ENCODE measurements at regions not wholly inside any gene's neighbourhood (a gene's known extent, or its start where the extent isn't known, plus 50 kb on each side); places are given as distances from the start of the nearest gene placed in this dataset.

- intact Hi-C loops (cut with DNase I; ENCODE audit: low total_unique reads): no loop called here
- Histone ChIP-seq H3K27me3 (no peaks in the 10 kb centered on the region), H3K4me1 (no peaks in the 10 kb centered on the region), H3K27ac (no peak overlapping the region), H3K36me3 (no peaks in the 10 kb centered on the region), H3K9me3 (no peaks in the 10 kb centered on the region), H3K4me3 (no peak overlapping the region)
- DNase-seq: no peak
- no peak for TF ChIP-seq POLR2A (IDR thresholded peaks at IDR 0.05)
- TF ChIP-seq, protein P1, sequence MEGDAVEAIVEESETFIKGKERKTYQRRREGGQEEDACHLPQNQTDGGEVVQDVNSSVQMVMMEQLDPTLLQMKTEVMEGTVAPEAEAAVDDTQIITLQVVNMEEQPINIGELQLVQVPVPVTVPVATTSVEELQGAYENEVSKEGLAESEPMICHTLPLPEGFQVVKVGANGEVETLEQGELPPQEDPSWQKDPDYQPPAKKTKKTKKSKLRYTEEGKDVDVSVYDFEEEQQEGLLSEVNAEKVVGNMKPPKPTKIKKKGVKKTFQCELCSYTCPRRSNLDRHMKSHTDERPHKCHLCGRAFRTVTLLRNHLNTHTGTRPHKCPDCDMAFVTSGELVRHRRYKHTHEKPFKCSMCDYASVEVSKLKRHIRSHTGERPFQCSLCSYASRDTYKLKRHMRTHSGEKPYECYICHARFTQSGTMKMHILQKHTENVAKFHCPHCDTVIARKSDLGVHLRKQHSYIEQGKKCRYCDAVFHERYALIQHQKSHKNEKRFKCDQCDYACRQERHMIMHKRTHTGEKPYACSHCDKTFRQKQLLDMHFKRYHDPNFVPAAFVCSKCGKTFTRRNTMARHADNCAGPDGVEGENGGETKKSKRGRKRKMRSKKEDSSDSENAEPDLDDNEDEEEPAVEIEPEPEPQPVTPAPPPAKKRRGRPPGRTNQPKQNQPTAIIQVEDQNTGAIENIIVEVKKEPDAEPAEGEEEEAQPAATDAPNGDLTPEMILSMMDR (IDR thresholded peaks at IDR 0.05): no peak
Observed at GRCh38 chr11:91966368-91966767, 258.2 kb upstream of the FAT3 start.

DNA sequence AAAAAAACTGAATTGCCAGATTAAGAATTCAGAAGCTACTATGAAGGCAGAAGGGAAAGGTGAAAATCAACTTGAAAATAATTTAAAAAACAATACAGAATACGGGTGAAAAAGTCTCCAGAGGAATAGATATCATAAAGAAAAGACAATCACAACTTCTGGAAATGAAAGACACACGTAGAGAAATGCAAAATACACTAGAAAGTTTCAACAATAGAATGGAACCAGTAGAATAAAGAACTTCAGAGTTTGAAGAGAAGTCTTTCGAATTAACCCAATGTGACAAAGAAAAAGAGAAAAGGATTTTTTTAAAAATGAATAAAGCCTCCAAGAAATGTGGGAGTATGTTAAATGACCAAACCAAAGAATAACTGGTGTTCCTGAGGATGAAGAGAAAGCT is 263.8 kb upstream of the FAT3 start:
- no peak for TF ChIP-seq POLR2A (IDR thresholded peaks at IDR 0.05)
- TF ChIP-seq, protein P1 (IDR thresholded peaks at IDR 0.05): no peak
- no peaks in the 10 kb centered on the region for H3K27me3 ChIP-seq
- H3K36me3 ChIP-seq: no peaks in the 10 kb centered on the region
- H3K4me3 ChIP-seq: no peak overlapping the region
- no peak overlapping the region for H3K27ac ChIP-seq
- DNase-seq: no peak
- intact Hi-C loops (cut with DNase I; ENCODE audit: low total_unique reads): no loop called here
- H3K4me1 ChIP-seq: no peaks in the 10 kb centered on the region
- no peaks in the 10 kb centered on the region for H3K9me3 ChIP-seq

DNA sequence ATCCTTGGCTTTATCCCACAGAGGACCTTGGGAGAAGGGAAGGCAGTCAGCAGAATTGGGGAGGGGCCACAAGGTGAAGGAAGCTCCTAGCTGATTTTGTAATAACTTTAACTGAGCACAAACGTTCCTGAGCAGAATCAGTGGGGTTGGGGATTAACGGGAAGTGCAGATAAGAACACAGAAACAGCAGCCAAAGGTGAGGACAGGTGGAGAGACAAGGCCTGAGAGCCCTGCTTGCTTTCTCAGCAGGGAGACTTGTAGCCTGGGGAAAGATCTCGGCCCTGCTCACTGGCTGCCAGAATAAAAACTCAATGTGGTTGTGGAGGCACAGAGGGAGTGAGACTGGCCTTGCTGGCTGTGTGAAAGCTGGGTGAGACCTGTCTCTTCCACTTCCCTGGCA is 265.2 kb upstream of the FAT3 start:
- TF ChIP-seq, protein P1 (IDR thresholded peaks at IDR 0.05): no peak
- no peak for TF ChIP-seq POLR2A (IDR thresholded peaks at IDR 0.05)
- DNase-seq: no peak
- Histone ChIP-seq H3K4me1 (no peaks in the 10 kb centered on the region), H3K36me3 (no peaks in the 10 kb centered on the region), H3K4me3 (no peak overlapping the region), H3K9me3 (no peaks in the 10 kb centered on the region), H3K27ac (no peak overlapping the region), H3K27me3 (no peaks in the 10 kb centered on the region)
- intact Hi-C loops (cut with DNase I; ENCODE audit: low total_unique reads): loop anchor here (10.0 kb wide), 1 partner anchor 85 kb away; no protein-coding TSS in a partner anchor

- TF ChIP-seq POLR2A (IDR thresholded peaks at IDR 0.05): no peak
- TF ChIP-seq, protein P1 (IDR thresholded peaks at IDR 0.05): no peak
- no peak overlapping the region for H3K27ac ChIP-seq
- intact Hi-C loops (cut with DNase I; ENCODE audit: low total_unique reads): loop anchor here (10.0 kb wide), 1 partner anchor 88 kb away; no protein-coding TSS in a partner anchor
- no peaks in the 10 kb centered on the region for H3K9me3 ChIP-seq
- H3K27me3 ChIP-seq: no peaks in the 10 kb centered on the region
- H3K4me3 ChIP-seq: no peak overlapping the region
- H3K36me3 ChIP-seq: no peaks in the 10 kb centered on the region
- no peaks in the 10 kb centered on the region for H3K4me1 ChIP-seq
- DNase-seq: no peak
Observed at GRCh38 chr11:91956711-91957110, 267.9 kb upstream of the FAT3 start.

GRCh38 chr11:91955206-91955605 is 269.4 kb upstream of the FAT3 start:
- no peak overlapping the region for H3K27ac ChIP-seq
- H3K27me3 ChIP-seq: no peaks in the 10 kb centered on the region
- DNase-seq: no peak
- H3K4me1 ChIP-seq: no peaks in the 10 kb centered on the region
- TF ChIP-seq POLR2A (IDR thresholded peaks at IDR 0.05): no peak
- TF ChIP-seq, protein P1 (IDR thresholded peaks at IDR 0.05): no peak
- no peaks in the 10 kb centered on the region for H3K9me3 ChIP-seq
- H3K36me3 ChIP-seq: no peaks in the 10 kb centered on the region
- H3K4me3 ChIP-seq: no peak overlapping the region
- intact Hi-C loops (cut with DNase I; ENCODE audit: low total_unique reads): loop anchor here (10.0 kb wide), 1 partner anchor 90 kb away; no protein-coding TSS in a partner anchor
